HG03575 (cell line): ENCODE measurements at regions not wholly inside any gene's neighbourhood (a gene's known extent, or its start where the extent isn't known, plus 50 kb on each side); places are given as distances from the start of the nearest gene placed in this dataset.

ENCODE experiments used
- ATAC-seq: cut with Tn5 transposase; IDR thresholded peaks from one replicate; pipeline ENCODE4 v1.9.1; 2021; ENCODE audit not compliant: unreplicated experiment, insufficient number of reproducible peaks, low FRiP score; ENCODE audit errors: extremely low read depth

DNA sequence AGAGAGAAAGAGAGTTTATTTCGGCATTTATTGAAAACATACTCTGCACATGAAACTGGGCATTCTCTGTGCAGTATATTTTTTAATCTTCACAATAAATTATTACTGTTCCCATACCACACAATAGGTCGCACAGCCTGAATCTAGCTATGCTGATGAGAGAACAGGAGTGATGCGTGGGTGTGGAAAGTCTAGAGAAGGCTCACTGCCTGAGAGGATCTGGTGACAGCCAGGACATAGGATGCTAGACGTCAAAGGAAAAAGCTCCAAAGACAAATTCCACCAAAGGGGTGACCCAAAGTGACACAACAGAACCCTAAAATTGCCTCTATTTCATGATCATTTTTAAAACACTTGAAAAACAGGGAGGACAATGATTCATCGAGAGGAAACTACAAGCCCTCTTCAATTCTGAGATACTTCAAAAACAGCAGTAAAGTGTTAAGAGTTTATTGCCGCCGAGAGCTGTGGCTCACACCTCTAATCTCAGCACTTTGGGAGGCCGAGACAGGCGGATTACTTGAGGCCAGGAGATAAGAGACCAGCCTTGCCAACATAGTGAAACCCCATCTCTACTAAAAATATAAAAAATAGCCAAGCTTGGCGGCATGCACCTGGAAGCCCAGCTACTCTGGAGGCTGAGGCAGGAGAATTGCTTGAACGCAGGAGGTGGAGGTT, 189.6 kb upstream of the NBEA start:
- no peak for ATAC-seq

DNA sequence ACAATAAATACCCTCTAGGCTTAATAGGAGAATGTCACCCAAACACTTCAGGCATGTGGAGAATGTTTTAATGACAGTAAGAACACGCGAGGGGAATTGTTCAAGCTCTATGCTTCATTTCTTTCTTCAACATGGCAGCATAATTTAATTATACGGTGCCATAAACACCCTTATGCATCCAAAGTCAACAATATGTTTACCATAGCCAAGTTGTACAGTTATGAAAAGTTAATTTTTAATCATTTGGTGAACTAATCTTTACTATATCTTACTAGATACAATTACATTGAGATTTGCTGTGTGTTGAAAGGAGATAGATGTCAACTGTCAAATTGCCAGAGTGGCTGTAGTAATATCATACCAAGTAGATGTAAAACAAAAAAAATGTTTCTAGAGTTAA, 185.9 kb upstream of the NBEA start:
- ATAC-seq = no peak

DNA sequence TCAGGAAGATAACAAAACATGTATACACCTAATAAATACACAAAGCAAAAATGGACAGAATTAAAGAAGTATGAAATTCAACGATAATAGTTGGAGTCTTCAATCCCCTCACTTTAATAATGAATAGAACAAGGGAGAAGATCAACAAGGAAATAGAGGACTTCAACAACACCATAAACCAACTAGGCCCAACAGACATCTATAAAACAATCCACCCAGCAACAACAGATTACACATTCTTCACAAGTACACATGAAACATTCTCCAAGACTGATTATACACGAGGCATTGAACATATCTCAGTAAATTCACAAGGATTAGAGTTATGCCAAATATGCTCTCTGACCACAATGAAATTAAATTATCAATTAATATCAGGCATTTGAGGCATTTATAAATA, 185.5 kb upstream of the NBEA start:
- no peak for ATAC-seq

DNA sequence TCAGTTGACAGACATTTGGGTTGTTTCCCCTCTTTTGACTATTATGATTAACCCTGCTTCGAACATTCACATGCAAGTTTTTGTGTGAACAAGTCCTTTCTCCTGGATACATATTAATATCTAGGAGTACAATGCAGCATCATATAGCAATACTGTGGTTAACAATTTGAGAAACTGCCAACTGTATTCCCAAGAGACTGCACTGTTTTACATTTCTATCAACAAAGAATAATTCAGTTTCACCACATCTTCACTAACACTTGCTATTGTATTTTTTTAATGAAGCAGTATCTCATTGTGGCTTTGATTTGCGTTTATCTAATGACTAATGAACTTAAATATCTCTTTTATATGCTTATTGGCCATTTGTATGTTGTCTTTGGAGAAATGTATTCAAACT, 184.6 kb upstream of the NBEA start:
- no peak for ATAC-seq

DNA sequence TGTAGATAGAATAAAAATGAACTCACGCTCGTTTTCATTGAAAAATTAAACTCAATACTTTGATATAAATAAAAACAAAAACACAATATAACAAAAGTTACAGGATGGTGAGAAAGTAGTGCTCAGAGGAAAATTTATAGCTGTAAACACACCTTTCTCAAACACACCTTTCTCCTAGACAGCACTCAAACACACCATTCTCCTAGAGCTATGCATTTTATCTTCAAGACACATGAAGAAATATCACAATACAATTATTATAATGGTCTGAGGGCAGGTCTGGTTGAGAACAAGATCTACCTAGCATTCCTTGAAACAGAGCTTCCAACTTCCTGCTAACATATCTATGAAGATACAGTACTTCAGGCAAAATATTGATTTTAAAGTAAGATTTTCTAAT, 183.4 kb upstream of the NBEA start:
- ATAC-seq = no peak

DNA sequence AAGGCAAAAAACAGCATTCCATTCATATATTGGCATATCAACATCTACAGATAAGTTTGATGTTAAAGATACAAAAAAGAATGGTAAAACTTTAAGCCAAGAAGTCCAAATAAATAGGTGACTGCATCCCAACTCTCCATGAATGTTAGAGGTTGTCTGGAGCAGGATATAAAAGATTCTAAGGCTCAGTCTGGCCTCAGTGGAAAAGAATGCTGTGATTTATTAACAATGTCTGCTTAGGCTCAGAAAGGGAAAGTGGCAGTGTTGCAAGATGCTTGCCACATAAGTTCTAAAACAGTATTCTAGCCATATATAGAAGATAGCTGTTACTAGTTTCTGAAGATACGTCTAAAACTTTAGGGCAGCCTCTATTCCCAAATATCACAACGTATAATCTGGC, 179.8 kb upstream of the NBEA start:
- no peak for ATAC-seq

DNA sequence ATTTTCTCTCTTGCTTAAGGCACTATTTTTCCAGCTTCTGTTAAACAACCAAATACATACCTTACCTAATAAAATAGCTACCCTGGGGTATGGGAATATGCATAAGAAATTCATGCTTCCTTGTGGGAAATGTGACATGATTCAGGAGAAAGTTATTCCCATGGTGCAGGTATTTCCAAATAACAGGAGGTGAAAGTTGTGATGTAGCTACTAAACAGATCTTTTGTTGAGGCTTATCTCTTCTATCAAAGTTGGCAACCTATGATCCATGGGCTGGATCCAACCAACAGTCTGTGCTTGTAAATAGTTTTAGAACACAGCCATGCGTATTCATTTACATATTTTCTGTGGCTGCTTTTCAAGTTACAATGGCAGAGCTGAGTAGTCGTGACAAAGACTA, 177.8 kb upstream of the NBEA start:
- no peak for ATAC-seq

DNA sequence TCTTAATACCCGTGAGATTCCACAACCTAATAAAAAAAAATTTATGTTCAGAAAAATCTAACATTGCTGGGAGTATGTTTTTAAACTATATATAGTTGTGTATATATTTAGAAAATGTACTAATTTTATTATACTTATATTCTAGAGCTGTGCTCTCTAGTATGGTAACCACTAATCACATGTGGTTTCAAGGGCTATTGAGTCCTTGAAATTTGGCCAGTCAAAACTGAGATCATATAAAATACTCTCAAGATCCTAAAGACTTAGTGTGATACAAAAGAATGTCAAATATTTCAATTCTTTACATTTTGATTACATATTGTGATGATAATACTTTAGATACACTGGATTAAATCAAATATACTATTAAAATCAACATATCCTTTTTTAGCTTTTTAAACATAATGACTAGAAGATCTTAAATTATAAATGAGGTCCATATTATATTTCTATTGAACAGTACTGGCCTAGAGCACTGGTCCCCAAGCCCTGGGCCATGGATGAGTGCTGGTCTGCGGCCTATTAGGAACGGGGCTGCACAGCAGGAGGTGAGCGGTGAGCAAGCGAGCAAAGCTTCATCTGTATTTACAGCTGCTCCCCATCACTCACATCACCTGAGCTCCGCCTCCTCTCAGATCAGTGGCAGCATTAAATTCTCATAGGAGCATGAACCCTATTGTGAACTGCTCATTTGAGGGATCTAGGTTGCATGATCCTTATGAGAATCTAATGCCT, 176.5 kb upstream of the NBEA start:
- ATAC-seq = no peak

DNA sequence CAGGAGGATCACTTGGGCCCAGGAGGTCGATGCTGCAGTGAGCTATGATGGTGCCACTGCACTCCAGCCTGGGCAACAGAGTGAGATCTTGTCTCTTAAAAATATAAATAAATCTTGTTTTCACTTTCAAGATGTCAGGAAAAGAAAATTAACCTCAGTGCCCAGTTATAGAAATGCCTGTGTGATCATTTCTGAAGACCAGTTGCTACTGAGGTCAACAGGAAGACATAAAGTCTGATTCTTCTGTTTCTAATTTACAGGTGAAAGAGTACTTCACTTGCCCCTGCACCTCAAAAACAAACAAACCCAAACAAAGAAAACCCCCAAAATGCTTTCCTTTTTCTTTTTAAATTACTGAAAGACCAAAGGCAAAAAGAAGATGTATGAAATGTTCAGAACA, 174.3 kb upstream of the NBEA start:
- no peak for ATAC-seq

DNA sequence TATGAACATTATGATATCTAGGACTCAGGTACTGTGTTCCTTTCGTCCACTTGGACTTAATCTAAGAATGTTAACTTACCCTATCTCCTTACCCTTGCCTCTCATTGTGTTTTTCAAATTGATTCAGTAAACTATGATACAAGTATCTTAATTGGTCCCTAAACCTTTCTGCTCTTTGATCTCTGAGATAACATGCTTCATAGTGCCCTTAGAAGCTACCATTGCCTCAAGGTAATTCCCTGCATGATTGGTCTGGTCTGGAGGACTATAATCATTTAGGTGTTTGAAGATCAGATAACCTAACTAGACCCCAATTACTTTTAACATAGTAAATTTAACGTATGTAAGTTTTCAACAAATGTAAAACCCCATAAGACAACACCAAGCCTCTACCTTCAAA, 169.9 kb upstream of the NBEA start:
- ATAC-seq = no peak

DNA sequence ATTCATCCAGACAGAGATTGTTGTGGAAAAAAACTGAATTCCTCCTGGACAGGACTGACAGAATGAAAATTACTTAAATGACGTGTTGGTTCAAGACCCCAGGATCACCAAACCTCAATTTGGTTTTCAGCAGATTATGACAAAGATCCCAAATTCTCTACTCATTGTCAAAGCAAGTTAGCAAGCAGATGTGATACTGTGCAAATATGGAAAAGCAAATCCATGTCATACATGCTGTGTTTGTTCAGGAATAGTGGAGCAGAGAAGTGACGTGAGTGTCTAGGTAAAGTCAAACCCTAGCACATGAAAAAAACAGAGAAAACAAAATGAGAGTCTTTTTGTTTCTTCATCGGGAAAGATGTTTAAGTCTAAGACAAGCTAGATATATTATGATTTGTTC, 169.2 kb upstream of the NBEA start:
- no peak for ATAC-seq

DNA sequence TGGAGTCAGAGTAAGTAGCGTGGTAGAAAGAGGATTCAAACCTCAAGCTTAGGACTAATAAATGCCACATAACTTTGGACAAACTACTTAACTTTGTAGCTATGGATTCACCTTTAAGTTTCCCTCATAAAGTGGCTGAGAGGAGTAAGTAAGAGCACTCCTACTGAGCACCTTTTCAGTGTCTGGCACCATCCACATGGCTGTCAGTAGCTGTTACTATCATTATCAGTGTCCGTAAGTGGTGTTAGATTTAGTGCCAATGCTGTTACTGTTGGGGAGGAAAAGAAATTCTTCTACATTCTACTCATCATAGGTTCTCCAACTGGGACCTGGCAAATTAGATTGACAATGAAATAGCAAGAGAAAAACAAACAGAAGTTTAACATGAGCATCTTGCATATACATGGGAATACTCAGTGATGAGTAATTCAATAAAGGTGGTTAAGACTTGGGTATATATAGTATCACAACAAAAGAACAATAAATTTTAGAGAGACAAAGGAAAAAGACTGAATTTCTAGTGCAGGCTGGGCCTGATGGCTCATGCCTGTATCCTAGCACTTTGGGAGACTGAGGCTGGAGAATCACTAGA, 165.6 kb upstream of the NBEA start:
- no peak for ATAC-seq

DNA sequence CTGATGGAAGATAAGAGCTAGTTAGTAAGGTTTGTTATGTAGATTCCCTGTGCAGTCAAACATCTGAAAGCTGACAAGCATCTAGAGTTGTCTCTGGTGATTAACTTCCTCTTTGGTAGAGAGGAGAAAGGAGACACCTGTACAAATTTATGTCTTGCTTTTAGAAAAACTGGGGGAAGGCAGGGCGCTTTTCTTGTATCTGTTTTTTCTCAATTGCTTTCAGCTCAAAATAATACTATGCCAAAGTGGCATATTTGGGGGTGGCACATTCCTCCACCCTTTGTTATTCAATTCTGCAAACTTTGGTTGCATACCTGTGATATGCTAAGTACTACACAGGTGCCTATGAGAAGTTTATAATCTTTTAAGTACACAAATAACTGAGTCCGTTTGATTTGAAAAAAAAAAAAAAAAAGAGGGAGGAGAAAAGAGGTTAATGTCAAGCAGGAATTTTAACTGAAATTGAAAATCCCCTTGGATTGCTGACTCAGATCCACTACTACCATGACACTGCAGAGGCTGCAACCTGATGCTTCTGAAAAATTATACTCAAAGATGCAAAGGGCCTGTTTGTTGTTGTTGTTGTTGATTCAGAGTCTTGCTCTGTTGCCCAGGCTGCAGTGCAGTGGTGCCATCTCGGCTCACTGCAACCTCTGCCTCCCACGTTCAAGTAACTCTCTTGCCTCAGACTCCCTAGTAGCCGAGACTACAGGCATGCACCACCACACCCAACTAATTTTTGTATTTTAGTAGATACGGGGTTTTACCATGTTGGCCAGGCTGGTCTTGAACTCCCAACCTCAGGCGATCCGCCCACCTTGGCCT, 164.8 kb upstream of the NBEA start:
- ATAC-seq = no peak

DNA sequence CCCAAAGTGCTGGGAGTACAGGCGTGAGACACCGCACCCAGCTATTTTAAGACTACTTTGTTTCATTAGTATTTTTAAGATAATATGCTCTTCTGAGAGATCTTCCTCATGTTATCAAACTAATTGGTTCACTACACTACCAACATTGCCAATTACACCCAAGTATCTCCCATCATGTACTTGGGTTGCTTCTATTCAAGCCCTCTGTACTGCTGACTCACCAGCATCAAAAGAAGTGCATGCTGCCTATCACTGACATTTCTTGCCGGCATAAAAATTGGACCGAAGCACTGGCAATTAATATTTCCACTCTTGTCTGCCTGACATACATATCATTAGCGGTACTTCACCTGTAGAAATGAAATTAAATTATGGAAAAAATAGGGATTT, 164.2 kb upstream of the NBEA start:
- no peak for ATAC-seq

DNA sequence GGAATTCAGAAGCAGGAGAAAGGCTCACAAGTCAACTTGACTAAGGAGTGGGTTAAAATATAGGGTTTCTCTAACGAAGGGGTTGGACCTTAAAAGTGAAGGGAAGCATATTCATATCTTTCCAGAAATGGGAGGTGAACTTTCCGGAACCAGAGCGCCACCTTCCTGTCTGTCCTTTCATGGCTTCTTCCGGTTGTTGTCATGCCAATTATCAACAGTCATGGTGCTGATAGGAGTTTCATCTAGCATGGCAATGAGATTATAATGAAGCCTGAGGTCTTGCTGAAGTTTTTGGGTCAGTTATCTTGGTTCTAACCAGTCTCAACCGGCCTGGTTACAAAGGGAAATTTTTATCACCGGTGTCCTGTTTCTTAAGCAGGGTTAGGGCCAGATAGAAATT, 162.9 kb upstream of the NBEA start:
- ATAC-seq = no peak

DNA sequence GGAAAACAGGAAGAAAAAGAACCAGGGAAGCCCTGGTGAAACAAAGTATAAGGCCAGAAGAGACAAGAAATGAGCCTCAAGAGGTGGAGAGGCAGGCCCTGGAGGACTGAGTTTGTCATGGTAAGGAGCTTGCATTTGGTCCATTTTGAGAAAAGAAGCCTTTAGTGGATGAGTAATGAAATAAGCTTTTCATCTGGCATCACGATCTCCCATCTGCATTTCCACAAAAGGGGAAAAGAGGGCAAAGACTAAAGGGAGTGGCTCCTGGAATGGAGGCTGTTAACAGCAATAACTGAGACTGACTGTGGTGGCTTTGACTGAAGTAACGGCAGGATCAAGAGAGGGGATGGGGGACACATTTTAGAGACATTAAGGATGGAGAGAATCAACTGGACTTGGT, 148.8 kb upstream of the NBEA start:
- no peak for ATAC-seq

DNA sequence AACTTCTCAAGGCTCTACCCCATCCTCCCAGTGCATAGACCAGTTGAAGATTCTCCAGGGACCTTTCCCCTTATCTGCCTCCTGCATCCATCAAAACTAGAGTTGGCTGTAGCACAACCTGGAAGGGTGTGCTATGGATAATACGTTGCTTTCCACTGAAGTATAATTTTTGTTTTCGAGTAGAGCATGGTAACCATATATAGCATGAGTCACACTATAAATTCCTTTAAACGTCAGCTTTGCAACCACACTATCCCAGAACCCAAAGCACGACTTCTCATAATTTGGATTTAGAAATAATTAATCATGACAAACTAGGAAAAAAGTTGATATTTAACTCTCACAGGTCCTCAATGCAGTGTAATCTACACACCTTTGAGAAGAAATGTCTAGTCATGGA, 138.3 kb upstream of the NBEA start:
- no peak for ATAC-seq

DNA sequence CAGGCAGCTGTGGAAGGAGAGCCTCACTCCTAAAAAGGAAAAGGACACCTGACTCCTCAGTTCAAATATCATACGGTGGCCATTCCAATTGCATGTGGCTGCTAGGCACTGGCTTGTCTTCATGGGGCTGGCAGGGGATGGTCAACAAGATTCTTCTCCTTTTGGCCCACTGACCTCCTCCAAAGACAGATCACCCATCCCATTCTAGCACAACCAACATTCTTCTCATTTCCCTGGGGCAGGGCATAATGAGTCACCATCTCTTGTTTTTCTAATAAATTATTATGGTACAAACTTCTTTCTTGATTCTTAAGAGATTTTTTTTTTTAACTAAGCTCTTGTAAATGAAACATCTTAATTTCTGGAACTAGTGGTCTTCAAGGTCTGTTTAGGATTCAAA, 136.7 kb upstream of the NBEA start:
- no peak for ATAC-seq

DNA sequence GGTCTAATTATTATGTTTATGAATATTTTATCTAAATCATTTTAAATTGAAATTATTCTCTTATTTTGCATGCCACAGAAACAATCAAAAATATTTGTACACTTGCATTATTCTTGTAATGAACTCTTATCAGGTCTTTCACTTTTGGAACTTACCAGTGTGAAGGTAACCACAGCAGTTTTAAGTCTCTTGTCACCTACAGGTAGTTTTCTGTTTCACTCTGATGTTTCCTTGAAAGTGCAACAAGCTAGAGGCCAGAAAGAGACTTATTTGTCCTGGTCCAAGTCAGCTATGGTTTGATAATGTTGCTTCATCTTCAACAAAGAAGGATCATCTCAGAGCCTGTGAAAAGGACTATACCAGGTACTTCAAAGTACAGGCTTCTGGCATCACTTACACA, 133.4 kb upstream of the NBEA start:
- ATAC-seq = no peak

DNA sequence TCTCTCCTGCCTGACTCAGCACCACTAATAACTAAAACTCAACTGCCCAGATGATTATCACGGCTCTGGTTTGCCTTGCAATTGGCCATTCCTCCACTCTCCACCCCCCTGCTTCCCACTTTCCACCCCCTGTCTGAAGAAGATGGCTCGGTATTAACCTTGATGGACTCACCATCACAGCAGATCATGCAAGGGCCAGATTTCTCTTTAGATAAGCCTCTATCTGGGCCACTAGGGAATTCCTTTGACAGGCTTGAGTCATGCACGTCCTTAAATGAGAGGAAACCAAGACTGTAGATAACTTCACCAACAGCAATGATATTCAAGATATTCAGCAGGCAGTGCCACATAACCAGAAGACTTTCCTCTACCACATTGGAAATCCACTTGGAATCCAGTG, 131.1 kb upstream of the NBEA start:
- no peak for ATAC-seq
